GM21423 (cell line): ENCODE measurements at regions not wholly inside any gene's neighbourhood (a gene's known extent, or its start where the extent isn't known, plus 50 kb on each side); places are given as distances from the start of the nearest gene placed in this dataset.
A peak's percentile ranks its signal among the peaks of the same experiment; 100 is the strongest.
"Not testable (repeated sequence)": the region's sequence is repeated elsewhere in the genome, so short reads cannot be mapped to it uniquely, and the experiment has no call there.

Experiments
- ATAC-seq: cut with Tn5 transposase; IDR thresholded peaks from one replicate; pipeline ENCODE4 v1.9.1; 2021; ENCODE audit warnings: mild to moderate bottlenecking, moderate library complexity; ENCODE audit not compliant: unreplicated experiment

GRCh38 chrX:74085642-74086236 is 218.2 kb upstream of the ZCCHC13 start:
- ATAC-seq = no peak

GRCh38 chrX:74080165-74080564 is 223.8 kb upstream of the ZCCHC13 start:
- ATAC-seq = no peak

GRCh38 chrX:74065831-74066390 is 213.4 kb upstream of the XIST start:
- ATAC-seq = no peak

GRCh38 chrX:74063426-74064155 is 211.1 kb upstream of the XIST start:
- no peak for ATAC-seq

- ATAC-seq = no peak
These were observed 209.4 kb upstream of the XIST start for GRCh38 chrX:74061879-74062278.

DNA sequence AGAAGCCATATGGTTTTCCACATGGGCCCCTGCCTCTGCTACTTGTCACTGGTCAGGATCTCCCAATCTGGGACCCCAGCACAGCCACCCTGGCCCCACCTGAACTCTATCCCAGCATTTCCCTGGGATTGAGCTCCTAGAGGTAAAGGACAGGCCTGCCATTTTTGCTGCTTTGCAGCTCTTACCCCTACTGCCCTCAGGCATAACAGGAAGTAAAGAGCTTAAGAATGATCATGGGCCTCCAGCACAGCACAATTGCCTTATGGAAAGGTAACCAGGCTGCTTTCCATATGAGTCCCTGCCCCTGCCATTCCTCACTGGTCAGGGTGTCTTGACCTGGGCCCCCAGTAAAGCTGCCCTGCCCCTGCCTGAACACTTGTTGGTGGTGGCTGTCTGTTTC is 196.6 kb upstream of the XIST start:
- no peak for ATAC-seq

- not testable (repeated sequence) for ATAC-seq
These were observed 181.6 kb upstream of the XIST start for GRCh38 chrX:74034066-74034465.

GRCh38 chrX:74031527-74031926 is 179.0 kb upstream of the XIST start:
- not testable (repeated sequence) for ATAC-seq

GRCh38 chrX:74030766-74031165 is 178.3 kb upstream of the XIST start:
- not testable (repeated sequence) for ATAC-seq

DNA sequence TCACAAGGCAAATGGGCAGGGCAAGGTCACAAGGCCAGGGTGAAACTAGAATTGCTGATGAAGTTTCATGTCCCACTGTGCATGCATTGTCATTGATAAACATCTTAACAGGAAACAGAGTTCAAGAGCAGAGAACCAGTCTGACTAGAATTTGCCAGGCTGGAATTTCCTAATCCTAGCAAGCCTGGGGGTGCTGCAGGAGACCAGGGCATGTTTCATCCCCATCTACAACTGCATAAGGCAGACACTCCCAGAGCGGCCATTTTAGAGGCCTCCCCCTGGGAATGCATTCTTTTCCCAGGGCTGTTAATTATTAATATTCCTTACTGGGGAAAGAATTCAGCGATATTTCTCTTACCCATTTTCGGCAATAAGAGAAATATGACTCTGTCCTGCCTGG is 172.6 kb upstream of the XIST start:
- ATAC-seq = not testable (repeated sequence)

DNA sequence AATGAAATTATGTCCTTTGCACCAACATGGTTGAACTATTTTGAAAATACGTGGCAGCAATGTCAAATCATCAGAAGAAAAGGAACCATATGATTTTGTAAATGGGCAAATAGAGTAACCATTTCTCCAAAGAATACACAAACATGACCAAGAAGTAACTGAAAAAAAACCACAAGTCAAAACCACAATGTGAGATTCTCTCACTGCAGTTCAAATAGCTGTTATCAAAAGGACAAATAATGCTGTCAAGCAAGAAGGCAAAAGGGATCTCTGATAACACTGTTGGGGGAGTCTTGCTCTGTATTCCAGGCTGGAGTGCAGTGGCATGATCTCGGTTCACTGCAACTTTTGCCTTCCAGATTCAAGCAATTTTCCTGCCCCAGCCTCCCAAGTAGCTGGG is 170.7 kb upstream of the XIST start:
- no peak for ATAC-seq

- ATAC-seq = no peak
These were observed 165.7 kb upstream of the XIST start for GRCh38 chrX:74018253-74018652.

GRCh38 chrX:74015379-74016019 is 163.0 kb upstream of the XIST start:
- peak; percentile 90 for ATAC-seq

- ATAC-seq = no peak
These were observed 156.5 kb upstream of the XIST start for GRCh38 chrX:74009041-74009440.

DNA sequence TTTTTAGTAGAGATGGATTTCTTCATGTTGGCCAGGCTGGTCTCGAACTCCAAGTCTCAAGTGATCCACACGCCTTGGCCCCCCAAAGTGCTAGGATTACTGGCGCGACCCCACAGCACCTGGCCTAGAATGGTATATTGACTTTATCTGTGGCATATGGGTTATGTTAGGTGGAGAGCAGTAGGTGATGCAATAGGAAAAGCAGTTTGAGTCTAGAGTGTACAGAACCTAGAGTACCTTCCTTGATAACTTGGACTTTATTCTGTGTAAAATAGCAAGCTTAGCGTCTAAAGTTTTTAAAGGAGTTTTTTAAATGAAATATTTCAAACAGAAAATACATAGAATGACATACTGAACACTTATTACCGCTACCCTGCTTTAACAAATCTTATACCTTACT is 139.5 kb upstream of the XIST start:
- no peak for ATAC-seq

- no peak for ATAC-seq
These were observed 134.7 kb upstream of the XIST start for GRCh38 chrX:73987166-73987565.

GRCh38 chrX:73979551-73980131 is 127.1 kb upstream of the XIST start:
- no peak for ATAC-seq

- peak; percentile 79 for ATAC-seq
These were observed 125.1 kb upstream of the XIST start for GRCh38 chrX:73977542-73978169.

DNA sequence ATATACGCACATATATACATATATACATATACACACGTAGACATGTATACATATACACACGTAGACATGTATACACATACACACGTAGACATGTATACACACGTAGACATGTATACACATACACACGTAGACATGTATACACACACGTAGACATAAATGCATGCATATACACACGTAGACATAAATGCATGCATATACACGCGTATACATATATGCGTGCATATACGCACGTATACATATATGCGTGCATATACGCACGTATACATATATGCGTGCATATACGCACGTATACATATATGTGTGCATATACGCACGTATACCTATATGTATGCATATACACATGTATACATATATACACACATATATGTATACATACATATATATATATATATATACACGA is 114.9 kb upstream of the XIST start:
- ATAC-seq = not testable (repeated sequence)

- no peak for ATAC-seq
These were observed 113.3 kb upstream of the XIST start for GRCh38 chrX:73965833-73966232.

- no peak for ATAC-seq
These were observed 112.1 kb upstream of the XIST start for GRCh38 chrX:73964579-73964978.
